Neural progenitor cell (in vitro differentiated cells): ENCODE measurements at regions not wholly inside any gene's neighbourhood (a gene's known extent, or its start where the extent isn't known, plus 50 kb on each side); places are given as distances from the start of the nearest gene placed in this dataset.
"Not testable (repeated sequence)": the region's sequence is repeated elsewhere in the genome, so short reads cannot be mapped to it uniquely, and the experiment has no call there.

Experiments used
- DNase-seq: peaks from one replicate; pipeline ENCODE4 v3.0.0-alpha.2; 2016; ENCODE audit warnings: low spot score
- H2AFZ ChIP-seq: fragments of 200-600 bp; sonication (generic); replicated peaks from 2 replicates; pipeline ENCODE4 v1.6.1; 2016; ENCODE audit warnings: antibody characterized with exemption
- H3F3A ChIP-seq: fragments of 200-600 bp; sonication (generic); 2 replicates; pipeline ENCODE4 v1.6.1; 2016; ENCODE audit warnings: antibody characterized with exemption, low read depth
- H3K27ac ChIP-seq: fragments of 200-600 bp; sonication (generic); 2 replicates; pipeline ENCODE4 v1.5.1; 2016; ENCODE audit warnings: mild to moderate bottlenecking
- H3K27me3 ChIP-seq: fragments of 200-600 bp; sonication (generic); 2 replicates; pipeline ENCODE4 v1.6.1; 2016; ENCODE audit warnings: mild to moderate bottlenecking, moderate library complexity
- H3K36me3 ChIP-seq: fragments of 200-600 bp; sonication (generic); 2 replicates; pipeline ENCODE4 v1.5.1; 2016
- H3K4me1 ChIP-seq: fragments of 200-600 bp; sonication (generic); 2 replicates; pipeline ENCODE4 v1.6.1; 2016; ENCODE audit warnings: mixed run types
- H3K4me2 ChIP-seq: fragments of 200-600 bp; sonication (generic); 2 replicates; pipeline ENCODE4 v1.6.1; 2016
- H3K4me3 ChIP-seq: fragments of 200-600 bp; sonication (generic); 2 replicates; pipeline ENCODE4 v1.5.1; 2016
- H3K79me2 ChIP-seq: fragments of 200-600 bp; sonication (generic); 2 replicates; pipeline ENCODE4 v1.6.1; 2016; ENCODE audit warnings: low read depth
- H3K9ac ChIP-seq: fragments of 200-600 bp; sonication (generic); 2 replicates; pipeline ENCODE4 v1.6.1; 2016
- H3K9me3 ChIP-seq: fragments of 200-600 bp; sonication (generic); 2 replicates; pipeline ENCODE4 v1.5.1; 2016; ENCODE audit warnings: low read depth
- H4K20me1 ChIP-seq: fragments of 200-600 bp; sonication (generic); 2 replicates; pipeline ENCODE4 v1.6.1; 2016; ENCODE audit warnings: low read depth
- H3K27ac Mint-ChIP-seq: 3 replicates; pipeline ENCODE4 v1.8.0; 2021; ENCODE audit warnings: mixed read lengths
- H3K27me3 Mint-ChIP-seq: 2 replicates; pipeline ENCODE4 v1.8.0; 2022; ENCODE audit warnings: low read depth, mild to moderate bottlenecking, inconsistent platforms, moderate library complexity, mixed read lengths; ENCODE audit not compliant: insufficient read depth
- H3K36me3 Mint-ChIP-seq: 3 replicates; pipeline ENCODE4 v1.8.0; 2021; ENCODE audit warnings: mixed read lengths
- H3K4me1 Mint-ChIP-seq: 3 replicates; pipeline ENCODE4 v1.8.0; 2021; ENCODE audit warnings: mixed read lengths
- H3K4me3 Mint-ChIP-seq: 3 replicates; pipeline ENCODE4 v1.8.0; 2021; ENCODE audit warnings: mild to moderate bottlenecking, moderate library complexity, mixed read lengths
- H3K9me3 Mint-ChIP-seq: 3 replicates; pipeline ENCODE4 v1.8.0; 2020; ENCODE audit warnings: mixed read lengths
- EZH2 ChIP-seq: fragments of 200-600 bp; sonication (generic); IDR thresholded peaks from 2 replicates; pipeline ENCODE4 v1.6.1; 2017; ENCODE audit warnings: antibody characterized with exemption, mild to moderate bottlenecking, moderate library complexity
- EZH2phosphoT487 ChIP-seq: fragments of 200-600 bp; sonication (generic); IDR thresholded peaks from 2 replicates; pipeline ENCODE4 v1.6.1; 2017; ENCODE audit warnings: antibody characterized with exemption
- TF ChIP-seq, protein P1 (sequence below): fragments of 200-600 bp; sonication (generic); IDR thresholded peaks from 2 replicates; pipeline ENCODE4 v1.5.1; 2017; ENCODE audit warnings: antibody characterized with exemption, mild to moderate bottlenecking

- H3K4me1 Mint-ChIP-seq, result peaks cover 39% of the 10 kb centered on the region
- no peaks in the 10 kb centered on the region for H3K36me3 ChIP-seq
- H3K27me3 ChIP-seq, result no peaks in the 10 kb centered on the region
- H3K4me3 Mint-ChIP-seq, result no peak overlapping the region
- H4K20me1 ChIP-seq, result no peaks in the 10 kb centered on the region
- H3K4me3 ChIP-seq, result no peak overlapping the region
- H2AFZ ChIP-seq, result no peak overlapping the region
- no peaks in the 10 kb centered on the region for H3K9me3 Mint-ChIP-seq
- no peak overlapping the region for H3K4me2 ChIP-seq
- no peaks in the 10 kb centered on the region for H3K36me3 Mint-ChIP-seq
- no peaks in the 10 kb centered on the region for H3K9me3 ChIP-seq
- no peaks in the 10 kb centered on the region for H3K79me2 ChIP-seq
- peak overlapping the region; percentile 34 for H3K27ac Mint-ChIP-seq
- H3K4me1 ChIP-seq, result peaks cover 21% of the 10 kb centered on the region
- H3F3A ChIP-seq, result peaks cover 5% of the 10 kb centered on the region
- no peak overlapping the region for H3K27ac ChIP-seq
- TF ChIP-seq EZH2, result no peak
- TF ChIP-seq EZH2phosphoT487, result no peak
- TF ChIP-seq, protein P1, sequence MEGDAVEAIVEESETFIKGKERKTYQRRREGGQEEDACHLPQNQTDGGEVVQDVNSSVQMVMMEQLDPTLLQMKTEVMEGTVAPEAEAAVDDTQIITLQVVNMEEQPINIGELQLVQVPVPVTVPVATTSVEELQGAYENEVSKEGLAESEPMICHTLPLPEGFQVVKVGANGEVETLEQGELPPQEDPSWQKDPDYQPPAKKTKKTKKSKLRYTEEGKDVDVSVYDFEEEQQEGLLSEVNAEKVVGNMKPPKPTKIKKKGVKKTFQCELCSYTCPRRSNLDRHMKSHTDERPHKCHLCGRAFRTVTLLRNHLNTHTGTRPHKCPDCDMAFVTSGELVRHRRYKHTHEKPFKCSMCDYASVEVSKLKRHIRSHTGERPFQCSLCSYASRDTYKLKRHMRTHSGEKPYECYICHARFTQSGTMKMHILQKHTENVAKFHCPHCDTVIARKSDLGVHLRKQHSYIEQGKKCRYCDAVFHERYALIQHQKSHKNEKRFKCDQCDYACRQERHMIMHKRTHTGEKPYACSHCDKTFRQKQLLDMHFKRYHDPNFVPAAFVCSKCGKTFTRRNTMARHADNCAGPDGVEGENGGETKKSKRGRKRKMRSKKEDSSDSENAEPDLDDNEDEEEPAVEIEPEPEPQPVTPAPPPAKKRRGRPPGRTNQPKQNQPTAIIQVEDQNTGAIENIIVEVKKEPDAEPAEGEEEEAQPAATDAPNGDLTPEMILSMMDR, result no peak
- H3K9ac ChIP-seq, result no peak overlapping the region
- peaks cover 7% of the 10 kb centered on the region for H3K27me3 Mint-ChIP-seq
- no peak for DNase-seq
Observed at GRCh38 chr7:26087321-26088091, 64.5 kb upstream of the NFE2L3 start.

GRCh38 chr7:26089469-26089868, 62.5 kb upstream of the NFE2L3 start:
- not testable (repeated sequence) for H3K27me3 ChIP-seq, H3K4me1 ChIP-seq, H3K4me3 ChIP-seq, H3K4me3 Mint-ChIP-seq, H3K9ac ChIP-seq, H3K36me3 ChIP-seq, H3K27me3 Mint-ChIP-seq, H3K27ac ChIP-seq, H2AFZ ChIP-seq, H3K9me3 ChIP-seq, H3K79me2 ChIP-seq, H3F3A ChIP-seq, H3K36me3 Mint-ChIP-seq, H3K4me2 ChIP-seq, H3K9me3 Mint-ChIP-seq, H4K20me1 ChIP-seq, DNase-seq
- Mint-ChIP-seq H3K4me1 (peaks cover 28% of the 10 kb centered on the region), H3K27ac (peak overlapping the region; percentile 1)

- peak overlapping the region; percentile 9 for H3K27ac Mint-ChIP-seq
- H3K36me3 ChIP-seq, result no peaks in the 10 kb centered on the region
- peaks cover 25% of the 10 kb centered on the region for H3K4me1 Mint-ChIP-seq
- H2AFZ ChIP-seq, result peak overlapping the region; percentile 35
- peak overlapping the region; percentile 65 for H3K4me2 ChIP-seq
- H3K27me3 Mint-ChIP-seq, result peaks cover 7% of the 10 kb centered on the region
- H3K4me3 Mint-ChIP-seq, result peak overlapping the region; percentile 17
- H3K9ac ChIP-seq, result no peak overlapping the region
- H3K9me3 Mint-ChIP-seq, result no peaks in the 10 kb centered on the region
- H4K20me1 ChIP-seq, result no peaks in the 10 kb centered on the region
- H3K36me3 Mint-ChIP-seq, result no peaks in the 10 kb centered on the region
- no peaks in the 10 kb centered on the region for H3K79me2 ChIP-seq
- no peaks in the 10 kb centered on the region for H3K9me3 ChIP-seq
- no peaks in the 10 kb centered on the region for H3K27me3 ChIP-seq
- peak overlapping the region; percentile 9 for H3K4me3 ChIP-seq
- no peak overlapping the region for H3K27ac ChIP-seq
- TF ChIP-seq EZH2phosphoT487 (peak; percentile 41), EZH2 (no peak)
- TF ChIP-seq, protein P1, result peak; percentile 82
- peak; percentile 84 for DNase-seq
- H3F3A ChIP-seq, result peaks cover 5% of the 10 kb centered on the region
- H3K4me1 ChIP-seq, result peaks cover 9% of the 10 kb centered on the region
Observed at GRCh38 chr7:26090927-26091519, 61.0 kb upstream of the NFE2L3 start.

GRCh38 chr7:26091933-26092332, 60.1 kb upstream of the NFE2L3 start:
- H3K27ac Mint-ChIP-seq, result no peak overlapping the region
- no peaks in the 10 kb centered on the region for H3K36me3 Mint-ChIP-seq
- no peaks in the 10 kb centered on the region for H3K27me3 ChIP-seq
- H4K20me1 ChIP-seq, result no peaks in the 10 kb centered on the region
- TF ChIP-seq, protein P1, result peak; percentile 41
- no peak for TF ChIP-seq EZH2phosphoT487
- peaks cover 5% of the 10 kb centered on the region for H3F3A ChIP-seq
- H3K4me3 ChIP-seq, result no peak overlapping the region
- no peak overlapping the region for H3K4me3 Mint-ChIP-seq
- H3K79me2 ChIP-seq, result no peaks in the 10 kb centered on the region
- DNase-seq, result peak; percentile 38
- H2AFZ ChIP-seq, result no peak overlapping the region
- no peaks in the 10 kb centered on the region for H3K36me3 ChIP-seq
- no peak overlapping the region for H3K27ac ChIP-seq
- H3K27me3 Mint-ChIP-seq, result peaks cover 11% of the 10 kb centered on the region
- no peaks in the 10 kb centered on the region for H3K9me3 Mint-ChIP-seq
- peaks cover 30% of the 10 kb centered on the region for H3K4me1 Mint-ChIP-seq
- H3K4me1 ChIP-seq, result peaks cover 9% of the 10 kb centered on the region
- H3K9ac ChIP-seq, result no peak overlapping the region
- H3K4me2 ChIP-seq, result no peak overlapping the region
- no peaks in the 10 kb centered on the region for H3K9me3 ChIP-seq
